ENCODE measurements at regions not wholly inside any gene's neighbourhood (a gene's known extent, or its start where the extent isn't known, plus 50 kb on each side); places are given as distances from the start of the nearest gene placed in this dataset.
"Not testable (repeated sequence)": the region's sequence is repeated elsewhere in the genome, so short reads cannot be mapped to it uniquely, and the experiment has no call there.

- no peak for DNase-seq
These were observed 77.6 kb upstream of the ANKRD55 start for GRCh38 chr5:56310711-56311204.

DNA sequence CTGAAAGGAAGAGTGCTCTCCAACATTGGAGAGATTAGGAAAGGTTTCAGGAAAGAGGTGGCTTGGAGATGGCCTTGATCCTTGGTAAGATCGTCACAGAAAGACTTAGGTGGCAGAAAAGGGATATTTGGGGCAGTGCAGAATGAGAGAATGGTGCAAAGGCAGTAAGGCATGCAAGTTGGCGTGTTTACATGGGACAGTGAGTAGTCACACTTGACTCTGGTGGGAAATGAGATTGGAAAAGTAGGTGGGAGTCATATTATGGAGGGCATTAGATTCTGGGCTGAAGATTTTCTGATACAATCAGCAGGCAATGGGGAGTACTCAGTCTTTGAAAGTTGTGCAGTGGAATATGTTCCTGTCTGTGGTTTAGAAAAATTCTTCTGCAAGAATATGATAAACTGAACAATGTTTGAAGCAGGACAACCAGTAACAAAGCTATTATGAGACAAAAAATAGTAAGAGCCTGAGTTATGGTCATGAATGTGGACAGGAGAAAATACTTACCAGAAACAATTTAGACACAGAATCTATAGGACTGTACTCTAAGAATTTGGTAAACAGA lies 76.2 kb upstream of the ANKRD55 start:
- no peak for DNase-seq

DNA sequence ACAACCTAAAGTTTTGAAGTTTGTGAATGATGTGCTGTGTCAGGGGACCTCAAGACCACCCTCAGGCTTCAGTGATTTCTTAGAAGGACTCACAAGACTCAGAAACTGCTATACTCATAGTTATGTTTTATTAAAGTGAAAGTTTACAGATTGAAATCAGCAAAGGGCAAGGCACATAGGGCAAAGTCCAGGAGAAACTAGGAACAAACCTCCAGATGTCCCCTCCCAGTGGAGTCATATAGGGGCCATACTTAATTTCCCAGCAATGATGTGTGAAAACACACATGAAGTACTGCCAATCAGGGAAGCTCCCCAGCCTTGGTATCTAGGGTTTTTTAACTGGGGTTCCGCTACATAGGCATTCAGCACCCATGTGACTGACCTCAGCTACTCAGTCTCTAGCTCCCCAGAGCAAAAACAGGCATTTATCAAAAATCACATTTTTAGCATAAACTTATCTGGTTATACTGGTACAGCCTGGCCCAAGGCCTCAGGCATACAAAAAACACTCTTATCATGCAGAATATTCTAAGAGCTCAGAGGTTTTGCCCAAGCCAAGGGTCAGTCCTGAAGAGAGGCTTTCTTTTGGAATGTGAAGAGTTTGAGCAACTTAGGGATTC lies 74.7 kb upstream of the ANKRD55 start:
- no peak for DNase-seq

- DNase-seq: no peak
These were observed 73.5 kb upstream of the ANKRD55 start for GRCh38 chr5:56306433-56307150.

GRCh38 chr5:56305001-56305950 lies 72.1 kb upstream of the ANKRD55 start:
- DNase-seq: no peak

- DNase-seq: no peak
These were observed 70.4 kb upstream of the ANKRD55 start for GRCh38 chr5:56303511-56303910.

GRCh38 chr5:56302027-56302426 lies 68.9 kb upstream of the ANKRD55 start:
- DNase-seq: no peak

GRCh38 chr5:56301069-56301468 lies 67.9 kb upstream of the ANKRD55 start:
- no peak for DNase-seq

GRCh38 chr5:56299212-56299611 lies 66.1 kb upstream of the ANKRD55 start:
- no peak for DNase-seq

- no peak for DNase-seq
These were observed 65.4 kb upstream of the ANKRD55 start for GRCh38 chr5:56298336-56299090.

- no peak for DNase-seq
These were observed 64.7 kb upstream of the ANKRD55 start for GRCh38 chr5:56297851-56298250.

- DNase-seq: not testable (repeated sequence)
These were observed 62.2 kb upstream of the ANKRD55 start for GRCh38 chr5:56295311-56295710.

DNA sequence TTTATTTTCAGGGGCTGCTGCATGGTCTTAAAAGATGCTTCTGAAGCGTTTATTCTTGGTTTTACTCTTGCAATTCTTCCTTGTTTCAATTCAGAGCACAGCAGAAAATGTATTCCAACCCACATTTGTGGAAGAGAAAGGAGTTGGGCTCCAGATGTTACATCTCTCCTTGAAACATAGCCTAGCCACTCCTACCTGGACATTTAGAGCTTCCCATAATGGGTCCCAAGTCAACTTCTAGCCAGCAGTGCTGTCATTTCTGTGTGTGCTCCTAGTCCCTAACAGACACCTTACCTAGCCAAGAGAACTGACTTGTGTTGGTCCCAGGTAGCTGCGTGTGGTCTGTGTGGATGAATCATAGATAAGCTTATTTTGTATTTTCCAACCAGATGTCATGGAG lies 61.2 kb upstream of the ANKRD55 start:
- no peak for DNase-seq

GRCh38 chr5:56292874-56293273 lies 59.7 kb upstream of the ANKRD55 start:
- DNase-seq: not testable (repeated sequence)

DNA sequence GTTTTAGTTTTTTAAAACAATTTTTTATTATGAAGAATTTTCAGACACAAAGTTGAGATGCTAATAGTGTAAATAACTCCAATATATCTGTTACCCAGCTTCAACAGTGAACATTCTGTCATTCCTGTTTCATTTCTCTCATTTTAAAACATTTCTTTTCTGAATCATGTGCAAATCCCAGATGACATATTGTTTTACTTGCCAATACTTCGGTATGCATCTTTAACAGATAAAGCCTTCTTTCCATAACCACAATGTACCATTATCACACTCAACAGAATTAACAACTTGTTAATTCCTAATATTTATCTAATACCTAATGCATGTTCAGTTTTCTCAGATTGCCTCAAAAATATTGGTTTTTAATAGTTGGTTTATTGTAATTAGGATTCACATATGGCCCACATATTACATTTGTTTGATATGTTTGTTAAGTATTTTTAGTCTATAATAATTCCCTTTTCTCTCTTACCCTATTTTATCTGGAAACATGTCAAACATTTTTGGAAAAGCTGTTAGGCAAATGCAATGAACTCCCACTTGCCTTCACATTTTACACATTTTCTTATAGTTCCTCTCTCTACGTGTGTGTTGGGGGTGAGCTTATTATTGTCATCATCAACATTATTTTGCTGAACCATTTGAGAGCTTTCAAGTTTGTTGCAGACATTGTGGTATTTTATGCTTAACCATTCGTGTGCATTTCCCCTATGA lies 58.7 kb upstream of the ANKRD55 start:
- DNase-seq: no peak

DNA sequence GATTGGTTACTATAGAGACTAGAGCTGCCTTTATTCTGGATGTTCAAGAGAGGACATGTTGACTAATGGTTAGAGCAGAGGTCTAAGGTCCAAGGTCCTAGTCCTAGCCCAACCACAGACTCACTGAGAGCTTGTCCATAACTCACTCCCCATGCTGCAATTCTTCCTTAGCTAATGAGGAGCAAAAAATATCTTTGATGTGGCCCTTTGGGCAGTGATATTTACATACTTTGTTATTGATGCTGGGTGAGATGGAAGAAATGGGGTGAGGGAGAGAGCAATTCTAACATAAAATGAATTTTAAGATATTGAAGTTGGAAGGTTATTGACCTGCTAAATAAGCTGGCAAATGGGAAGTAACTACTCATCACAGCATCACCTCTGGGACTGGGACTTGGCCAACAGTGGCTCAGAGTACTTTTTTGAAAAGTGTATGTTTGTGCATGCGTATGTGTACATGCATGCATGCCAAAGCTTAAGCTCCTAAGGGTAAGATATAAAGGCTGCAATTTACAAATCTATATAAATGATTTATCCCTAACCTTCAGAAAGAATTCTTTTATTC lies 58.0 kb upstream of the ANKRD55 start:
- DNase-seq: no peak

DNA sequence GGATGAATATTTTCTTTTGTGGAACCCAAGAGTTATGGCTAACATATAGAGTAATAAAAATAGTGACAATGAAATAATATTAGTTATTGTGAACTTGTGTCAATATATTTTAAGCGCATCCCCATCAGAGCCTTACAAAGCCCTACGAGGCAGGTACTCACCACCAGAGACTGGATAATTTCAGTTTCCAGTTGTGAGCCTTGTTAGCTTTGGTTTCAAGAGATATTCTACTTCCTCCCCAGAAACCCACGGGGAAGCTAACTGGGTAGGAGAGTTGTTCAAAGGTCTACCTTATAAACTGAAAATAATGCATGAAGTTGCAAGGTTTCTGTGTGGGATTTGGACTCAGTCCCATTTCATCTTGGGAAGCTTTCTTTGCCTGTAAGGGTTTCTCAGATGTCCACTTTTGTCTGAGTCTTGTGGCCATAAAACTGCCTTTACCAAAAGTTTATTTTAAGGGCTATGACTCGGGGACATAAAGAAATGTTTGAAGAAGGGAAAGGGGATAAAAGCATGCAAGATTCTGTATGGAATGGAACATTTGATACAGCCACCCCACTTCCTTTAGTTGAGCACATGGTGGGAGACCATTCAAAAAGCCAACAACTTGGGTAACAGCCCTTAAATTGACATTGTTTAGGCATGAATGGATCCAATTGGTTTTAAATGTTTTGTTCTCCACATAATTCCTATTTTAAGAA lies 57.4 kb upstream of the ANKRD55 start:
- DNase-seq: no peak

- DNase-seq: no peak
These were observed 56.5 kb upstream of the ANKRD55 start for GRCh38 chr5:56289602-56289987.

- DNase-seq: no peak
These were observed 55.9 kb upstream of the ANKRD55 start for GRCh38 chr5:56288873-56289601.
